Activated T-cell treated with anti-CD3 and anti-CD28 coated beads, Interleukin-2, amount 50 U/mL, for 72 hours (primary cell): ENCODE measurements at regions not wholly inside any gene's neighbourhood (a gene's known extent, or its start where the extent isn't known, plus 50 kb on each side); places are given as distances from the start of the nearest gene placed in this dataset.
A peak's percentile ranks its signal among the peaks of the same experiment; 100 is the strongest.

ENCODE experiments used
- ATAC-seq, 2 donors: fragments of 150-1000 bp; cut with Tn5 transposase; replicated peaks in 1 of 2; 2 replicates each; pipeline ENCODE4 v1.10.0; 2021; ENCODE audit warnings: moderate library complexity in 2 of 2, mild to moderate bottlenecking in 1 of 2
- DNase-seq, 2 donors: peaks; one replicate each; pipeline ENCODE4 v3.0.0; 2021 to 2022; ENCODE audit warnings: mixed read lengths in 1 of 2
- H3K27ac Mint-ChIP-seq: one replicate; pipeline ENCODE4 v1.8.0; 2022; ENCODE audit warnings: mild to moderate bottlenecking, moderate library complexity, mixed read lengths
- H3K27me3 Mint-ChIP-seq: one replicate; pipeline ENCODE4 v1.8.0; 2022; ENCODE audit warnings: low read depth, mixed read lengths
- H3K36me3 Mint-ChIP-seq, 2 donors: one replicate each; pipeline ENCODE4 v1.8.0; 2022; ENCODE audit warnings: mixed read lengths in 2 of 2, mild to moderate bottlenecking in 1 of 2; ENCODE audit not compliant: insufficient read depth in 2 of 2
- H3K4me1 Mint-ChIP-seq: one replicate; pipeline ENCODE4 v1.8.0; 2022; ENCODE audit warnings: low read depth, mixed read lengths
- H3K4me3 Mint-ChIP-seq, 2 donors: one replicate each; pipeline ENCODE4 v1.8.0; 2022; ENCODE audit warnings: mild to moderate bottlenecking in 2 of 2, mixed read lengths in 2 of 2, moderate library complexity in 2 of 2
- H3K9me3 Mint-ChIP-seq, 2 donors: one replicate each; pipeline ENCODE4 v1.8.0; 2022; ENCODE audit warnings: mixed read lengths in 2 of 2

- H3K27ac Mint-ChIP-seq, result no peak overlapping the region
- peaks cover 10% of the 10 kb centered on the region for H3K4me1 Mint-ChIP-seq
- H3K4me3 Mint-ChIP-seq, result no peak overlapping the region
- DNase-seq (peak; percentile 3 to 4), ATAC-seq (no peak)
- H3K27me3 Mint-ChIP-seq, result peaks cover 24% of the 10 kb centered on the region
- no peaks in the 10 kb centered on the region for H3K9me3 Mint-ChIP-seq
- peaks cover 2 to 3% of the 10 kb centered on the region in 2 donors for H3K36me3 Mint-ChIP-seq
Measured at GRCh38 chr5:88144219-88145001, 124.2 kb downstream of the TMEM161B start.

DNA sequence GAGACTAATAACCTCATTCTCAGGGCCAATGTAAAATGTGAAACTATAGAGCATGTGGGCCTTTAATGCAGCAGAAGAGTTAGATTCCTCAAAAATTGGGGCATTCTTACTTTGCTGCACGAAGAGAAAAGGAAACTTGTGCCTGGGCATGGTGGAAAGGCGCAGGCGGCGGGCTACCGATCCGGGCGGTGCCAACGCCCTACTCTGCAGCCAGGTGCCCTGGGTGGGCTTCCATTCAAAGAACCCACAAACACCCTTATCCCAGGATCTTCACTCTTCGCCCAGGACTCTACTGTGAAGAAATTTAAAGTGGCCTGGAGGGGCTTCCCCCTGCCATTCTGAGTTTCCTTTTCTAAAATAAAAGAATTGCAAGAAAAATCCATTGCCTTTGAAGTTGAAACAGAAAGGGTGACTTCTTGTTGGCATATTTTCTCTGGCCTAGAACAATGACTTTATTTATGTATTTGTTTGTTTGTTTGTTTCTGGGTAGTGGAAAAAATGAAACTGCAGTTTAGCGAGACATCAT, 124.9 kb downstream of the TMEM161B start:
- H3K4me1 Mint-ChIP-seq, result peaks cover 10% of the 10 kb centered on the region
- no peak for DNase-seq
- no peak overlapping the region for H3K4me3 Mint-ChIP-seq
- no peaks in the 10 kb centered on the region for H3K9me3 Mint-ChIP-seq
- H3K36me3 Mint-ChIP-seq, result peaks cover 2 to 4% of the 10 kb centered on the region in 2 donors
- H3K27ac Mint-ChIP-seq, result no peak overlapping the region
- H3K27me3 Mint-ChIP-seq, result peaks cover 18% of the 10 kb centered on the region
- ATAC-seq, result no peak

DNA sequence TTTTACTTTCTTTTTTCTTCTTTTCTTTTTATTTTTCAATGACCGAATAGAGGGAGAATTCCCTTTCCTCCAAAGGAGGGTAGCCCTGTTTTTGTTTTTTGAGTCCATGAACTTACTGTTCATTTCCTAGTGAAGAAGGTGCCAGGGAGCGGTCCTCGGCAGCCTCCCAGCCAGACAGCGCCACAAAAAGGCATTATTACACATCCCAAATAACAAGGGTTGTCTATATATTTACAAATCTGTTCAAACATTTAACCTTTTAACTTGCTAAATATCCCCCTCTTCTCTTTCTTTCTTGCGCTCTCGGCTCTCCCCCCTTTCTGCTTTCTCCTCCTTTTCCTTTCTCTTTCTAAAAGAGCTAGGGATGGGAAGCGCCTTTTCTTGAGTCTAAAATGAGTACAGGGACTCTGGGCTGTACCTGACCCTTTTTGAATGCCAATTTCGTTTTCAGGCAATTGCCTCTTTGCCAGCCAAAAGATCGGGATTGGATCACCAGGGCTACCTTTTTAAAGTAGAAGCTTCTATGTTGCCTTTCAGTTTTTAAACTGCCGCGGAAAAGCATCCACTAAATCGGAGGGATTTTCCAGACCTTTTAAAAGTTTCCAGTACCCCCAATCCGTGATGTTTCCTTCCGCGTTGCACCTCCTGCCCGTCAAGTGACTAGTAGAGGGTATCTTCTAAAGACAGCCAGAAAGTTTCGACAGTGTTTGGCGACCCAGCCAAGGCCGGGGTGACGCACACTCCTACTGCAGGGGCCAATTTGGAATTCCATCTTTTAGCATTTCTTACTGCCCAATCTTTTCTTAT, 125.6 kb downstream of the TMEM161B start:
- H3K27ac Mint-ChIP-seq, result no peak overlapping the region
- H3K4me1 Mint-ChIP-seq, result peaks cover 10% of the 10 kb centered on the region
- no peaks in the 10 kb centered on the region for H3K9me3 Mint-ChIP-seq
- DNase-seq, result no peak
- ATAC-seq, result no peak
- peaks cover 15% of the 10 kb centered on the region for H3K27me3 Mint-ChIP-seq
- no peak overlapping the region for H3K4me3 Mint-ChIP-seq
- H3K36me3 Mint-ChIP-seq, result peaks cover 2 to 4% of the 10 kb centered on the region in 2 donors

DNA sequence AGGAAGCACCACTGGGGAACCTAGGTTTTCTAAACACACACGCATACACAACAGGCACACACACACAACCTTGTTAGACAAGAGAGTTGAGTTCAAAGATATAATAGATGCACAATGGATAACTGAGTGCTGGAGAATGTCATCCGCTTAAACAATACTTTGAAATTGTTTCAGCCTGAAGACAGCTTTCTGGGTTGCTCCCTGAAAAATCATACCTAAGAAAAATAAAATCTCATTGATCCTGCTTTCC, 126.1 kb downstream of the TMEM161B start:
- H3K4me1 Mint-ChIP-seq, result peaks cover 10% of the 10 kb centered on the region
- ATAC-seq (no peak), DNase-seq (no peak)
- H3K36me3 Mint-ChIP-seq, result peaks cover 2 to 4% of the 10 kb centered on the region in 2 donors
- peaks cover 15% of the 10 kb centered on the region for H3K27me3 Mint-ChIP-seq
- H3K4me3 Mint-ChIP-seq, result no peak overlapping the region
- no peak overlapping the region for H3K27ac Mint-ChIP-seq
- H3K9me3 Mint-ChIP-seq, result no peaks in the 10 kb centered on the region

DNA sequence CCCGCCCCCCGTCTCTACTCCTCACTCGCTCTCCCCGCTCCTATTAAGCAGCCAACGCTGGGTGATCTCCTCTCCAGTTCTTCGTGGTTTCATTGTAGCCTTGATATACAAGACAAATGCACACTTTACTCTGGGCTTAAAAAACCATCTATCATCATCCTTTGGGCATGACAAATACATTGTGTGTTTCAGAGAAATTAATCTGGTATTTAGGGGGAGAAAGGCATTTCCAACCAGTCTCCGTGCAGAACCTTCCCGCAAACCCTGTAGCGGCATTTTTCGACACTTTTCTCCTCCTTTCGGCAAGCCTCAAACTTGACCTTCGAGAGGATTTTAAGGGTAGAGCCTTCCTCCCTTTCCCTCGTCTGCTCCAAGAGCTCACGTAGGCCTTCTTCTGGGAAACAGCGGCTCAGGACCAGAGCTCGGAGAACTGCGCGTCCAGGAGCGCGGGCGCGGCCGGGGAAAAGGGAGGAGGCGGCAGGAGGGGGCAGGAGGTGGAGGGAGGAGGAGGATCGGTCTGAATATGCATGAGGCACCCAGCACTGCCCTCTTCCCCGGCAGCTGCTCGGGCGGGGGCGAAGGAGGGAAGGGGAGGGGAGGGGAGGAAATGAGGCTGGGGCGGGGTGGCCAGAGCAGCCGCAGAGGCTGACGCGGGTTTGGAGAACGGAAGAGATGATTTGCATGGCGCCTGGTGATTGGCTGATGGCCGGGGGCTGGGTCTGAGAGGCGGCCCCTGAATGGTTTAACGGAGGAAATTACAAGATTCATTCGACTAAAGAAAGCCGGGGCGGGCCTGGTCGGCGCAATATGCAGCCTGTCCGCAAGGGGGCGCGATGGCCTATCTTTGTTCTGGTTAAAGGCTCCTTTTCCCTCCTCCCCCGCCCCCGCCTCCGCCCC, 127.5 kb downstream of the TMEM161B start:
- Mint-ChIP-seq H3K9me3 (no peaks in the 10 kb centered on the region), H3K27ac (no peak overlapping the region)
- ATAC-seq, result peak; percentile 94 to 95

GRCh38 chr5:88140396-88140855, 128.2 kb downstream of the TMEM161B start:
- Mint-ChIP-seq H3K36me3 (peaks cover 2 to 4% of the 10 kb centered on the region in 2 donors), H3K4me3 (no peak overlapping the region), H3K4me1 (peaks cover 4% of the 10 kb centered on the region), H3K9me3 (no peaks in the 10 kb centered on the region), H3K27me3 (peaks cover 19% of the 10 kb centered on the region), H3K27ac (no peak overlapping the region)
- ATAC-seq (no peak), DNase-seq (no peak)

More for the DNA sequence above, 127.5 kb downstream of the TMEM161B start:
- Mint-ChIP-seq H3K4me1 (peaks cover 10% of the 10 kb centered on the region), H3K36me3 (peaks cover 2 to 4% of the 10 kb centered on the region in 2 donors), H3K27me3 (peaks cover 17% of the 10 kb centered on the region), H3K4me3 (no peak overlapping the region)
- DNase-seq, result peak; percentile 92 to 93

- ATAC-seq (no peak), DNase-seq (no peak)
- Mint-ChIP-seq H3K36me3 (no peaks in the 10 kb centered on the region), H3K4me1 (no peaks in the 10 kb centered on the region), H3K27me3 (peaks cover 17% of the 10 kb centered on the region), H3K27ac (no peak overlapping the region), H3K9me3 (peaks cover 0 to 3% of the 10 kb centered on the region in 2 donors), H3K4me3 (no peak overlapping the region)
Measured at GRCh38 chr5:88130211-88130815, 138.3 kb downstream of the TMEM161B start.

- H3K4me3 Mint-ChIP-seq, result no peak overlapping the region
- H3K36me3 Mint-ChIP-seq, result peaks cover 0 to 3% of the 10 kb centered on the region in 2 donors
- ATAC-seq (no peak), DNase-seq (no peak)
- peaks cover 2 to 3% of the 10 kb centered on the region in 2 donors for H3K9me3 Mint-ChIP-seq
- no peak overlapping the region for H3K27ac Mint-ChIP-seq
- peaks cover 17% of the 10 kb centered on the region for H3K27me3 Mint-ChIP-seq
- no peaks in the 10 kb centered on the region for H3K4me1 Mint-ChIP-seq
Measured at GRCh38 chr5:88128813-88129212, 139.8 kb downstream of the TMEM161B start.

GRCh38 chr5:88119535-88120125, 149.0 kb downstream of the TMEM161B start:
- ATAC-seq (no peak), DNase-seq (no peak)
- Mint-ChIP-seq H3K4me1 (no peaks in the 10 kb centered on the region), H3K27me3 (peaks cover 14% of the 10 kb centered on the region), H3K36me3 (peaks cover 0 to 1% of the 10 kb centered on the region in 2 donors), H3K4me3 (no peak overlapping the region), H3K9me3 (peaks cover 1% of the 10 kb centered on the region in 2 donors), H3K27ac (no peak overlapping the region)

- Mint-ChIP-seq H3K4me1 (no peaks in the 10 kb centered on the region), H3K36me3 (peaks cover 0 to 1% of the 10 kb centered on the region in 2 donors), H3K27me3 (peaks cover 14% of the 10 kb centered on the region), H3K9me3 (peaks cover 1% of the 10 kb centered on the region in 2 donors), H3K27ac (no peak overlapping the region), H3K4me3 (no peak overlapping the region)
- ATAC-seq (no peak), DNase-seq (no peak)
Measured at GRCh38 chr5:88118179-88118578, 150.5 kb downstream of the TMEM161B start.

DNA sequence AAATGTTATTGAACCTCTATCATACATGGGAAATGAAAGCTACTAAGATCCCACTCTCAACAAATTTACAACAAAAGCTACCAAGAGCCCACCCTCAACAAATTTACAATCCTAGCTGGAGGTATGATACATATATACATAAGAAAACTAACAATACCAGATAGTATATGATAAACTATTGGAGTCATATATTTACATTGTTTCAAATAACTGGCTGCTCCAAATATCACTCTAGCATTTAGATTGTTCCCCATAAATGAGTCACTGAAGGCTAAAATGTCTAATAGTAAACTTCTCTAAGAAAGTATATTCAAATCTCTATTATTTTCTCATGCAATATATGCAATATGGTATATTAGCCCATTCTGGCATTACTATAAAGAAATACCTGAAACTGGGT, 151.1 kb downstream of the TMEM161B start:
- Mint-ChIP-seq H3K4me1 (no peaks in the 10 kb centered on the region), H3K27me3 (peaks cover 14% of the 10 kb centered on the region), H3K36me3 (no peaks in the 10 kb centered on the region), H3K9me3 (peaks cover 1% of the 10 kb centered on the region in 2 donors), H3K27ac (no peak overlapping the region), H3K4me3 (no peak overlapping the region)
- ATAC-seq (no peak), DNase-seq (no peak)

DNA sequence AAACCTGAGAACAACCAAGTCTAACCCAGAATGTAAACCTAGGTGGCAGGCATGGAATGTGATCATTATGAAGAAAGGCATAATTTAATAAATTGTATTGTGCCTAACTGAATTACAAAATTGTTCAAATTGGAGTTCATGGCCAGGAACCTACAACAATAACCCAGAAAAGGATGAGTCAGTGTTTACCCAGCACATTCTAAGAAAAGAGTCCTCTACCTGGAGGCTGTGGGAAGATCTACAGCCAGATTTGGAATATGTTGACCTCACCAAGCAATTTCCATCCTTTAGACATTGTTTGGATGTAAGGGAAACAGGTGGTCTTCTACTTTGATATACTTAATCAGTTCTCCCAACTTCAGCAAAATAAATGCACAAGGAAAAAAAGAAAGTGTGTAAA, 152.2 kb downstream of the TMEM161B start:
- H3K4me1 Mint-ChIP-seq, result no peaks in the 10 kb centered on the region
- no peak overlapping the region for H3K4me3 Mint-ChIP-seq
- no peak for DNase-seq
- peaks cover 14% of the 10 kb centered on the region for H3K27me3 Mint-ChIP-seq
- no peak for ATAC-seq
- no peaks in the 10 kb centered on the region for H3K36me3 Mint-ChIP-seq
- no peak overlapping the region for H3K27ac Mint-ChIP-seq
- peaks cover 1% of the 10 kb centered on the region in 2 donors for H3K9me3 Mint-ChIP-seq
